ENCODE measurements at regions not wholly inside any gene's neighbourhood (a gene's known extent, or its start where the extent isn't known, plus 50 kb on each side); places are given as distances from the start of the nearest gene placed in this dataset.

DNA sequence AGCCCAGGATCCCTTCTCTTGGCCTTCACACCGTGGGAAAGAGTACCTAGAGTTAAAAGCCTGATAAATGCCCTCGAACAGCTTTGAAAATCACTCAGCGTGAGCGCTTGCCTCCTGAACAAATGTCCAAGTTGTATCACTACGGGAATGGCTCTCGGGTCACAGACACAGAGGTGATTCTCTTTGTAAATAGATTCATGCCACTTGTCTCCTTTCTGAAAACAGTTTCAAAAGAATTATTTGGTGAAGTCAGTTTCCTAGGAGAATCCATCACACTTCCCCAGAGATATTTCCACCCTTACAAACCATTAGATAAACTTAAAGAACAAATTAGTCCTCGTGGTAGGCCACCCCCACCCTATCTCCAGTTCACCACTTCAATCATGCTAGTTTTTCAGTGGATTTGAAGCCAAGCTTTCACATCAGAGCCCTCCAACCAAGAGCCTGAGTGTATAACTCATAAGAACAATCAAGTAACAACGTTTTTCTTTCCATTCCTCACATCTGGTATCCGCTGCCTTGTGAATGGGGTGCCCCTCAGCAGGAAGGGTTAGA, 132.9 kb downstream of the SLC30A10 start:
- POLR2A ChIA-PET (ENCODE audit: unreplicated experiment), result no interaction called here
- Histone ChIP-seq H2BK5ac (ENCODE audit: low read depth, low read length, poor library complexity, severe bottlenecking) (no peak overlapping the region), H2BK15ac (ENCODE audit: low read depth, low read length) (no peak overlapping the region), H3K14ac (replicated peaks; ENCODE audit: low read depth, low read length) (no peak overlapping the region), H4K20me1 (ENCODE audit: insufficient read depth, low read length) (no peaks in the 10 kb centered on the region), H3K23ac (ENCODE audit: low read depth, low read length) (no peak overlapping the region), H4K8ac (ENCODE audit: low read depth in 2 of 2, low read length in 2 of 2) (no peak overlapping the region), H3K18ac (ENCODE audit: low read depth, low read length) (no peak overlapping the region), H3K9me3 (ENCODE audit: control insufficient read depth, insufficient read depth, low read length) (no peaks in the 10 kb centered on the region), H2AFZ (replicated peaks; ENCODE audit: low read length, poor library complexity) (no peak overlapping the region), H3K4me2 (ENCODE audit: low read depth, low read length) (no peak overlapping the region), H4K5ac (ENCODE audit: low read depth, low read length) (no peak overlapping the region), H3K4me1 (ENCODE audit: control insufficient read depth, insufficient read depth, low read length) (peaks cover 4% of the 10 kb centered on the region; the same call in 1 of the 2 replicates), H3K36me3 (ENCODE audit: control insufficient read depth, insufficient read depth, low read length) (no peaks in the 10 kb centered on the region), H3K79me1 (ENCODE audit: low read depth in 1 of 2, low read length in 2 of 2) (no peaks in the 10 kb centered on the region), H3K27me3 (ENCODE audit: control insufficient read depth, insufficient read depth, low read length) (no peaks in the 10 kb centered on the region), H2AK5ac (ENCODE audit: low read depth, low read length) (no peak overlapping the region), H2BK120ac (ENCODE audit: low read depth, low read length) (no peak overlapping the region), H3K27ac (ENCODE audit: insufficient read depth, low read length) (no peak overlapping the region), H2BK20ac (ENCODE audit: low read depth, low read length) (no peak overlapping the region), H4K91ac (ENCODE audit: insufficient read depth, low read depth, low read length) (no peak overlapping the region), H3K4ac (ENCODE audit: low read depth, low read length) (no peak overlapping the region), H3K4me3 (ENCODE audit: insufficient read depth, low read depth, low read length) (no peak overlapping the region), H2AK9ac (replicated peaks; ENCODE audit: low read depth, low read length, poor library complexity) (no peak overlapping the region), H3K9ac (ENCODE audit: low read depth, low read length) (no peak overlapping the region), H3K56ac (ENCODE audit: extremely low read depth, insufficient read depth, low read length) (no peak overlapping the region), H3K9me1 (ENCODE audit: insufficient read depth, low read length) (no peaks in the 10 kb centered on the region; the same call in 1 of the 2 replicates)
- no TSS peak for BruUV-seq (replicated peaks)
- dilution Hi-C loops (cut with HindIII; ENCODE audit: low sequenced_read_pairs, unreplicated experiment) (no loop called here), intact Hi-C loops (cut with micrococcal nuclease) (no loop called here), in situ Hi-C loops (cut with MboI; ENCODE audit: low sequenced_read_pairs) (no loop called here)
- TF ChIP-seq MAFK (IDR thresholded peaks at IDR 0.05; ENCODE audit: low read depth, low read length), result no peak
- TF ChIP-seq CHD1 (IDR thresholded peaks at IDR 0.05; ENCODE audit: low read depth, low read length), result no peak
- TF ChIP-seq CEBPB (IDR thresholded peaks at IDR 0.05; ENCODE audit: low read depth, low read length), result no peak
- no peak for TF ChIP-seq RFX5 (IDR thresholded peaks at IDR 0.05; ENCODE audit: low read depth, low read length)
- no peak for TF ChIP-seq MXI1 (IDR thresholded peaks at IDR 0.05; ENCODE audit: borderline replicate concordance, low read depth, low read length)
- TF ChIP-seq RAD21 (IDR thresholded peaks at IDR 0.05; ENCODE audit: low read length), result no peak
- TF ChIP-seq, protein P1, sequence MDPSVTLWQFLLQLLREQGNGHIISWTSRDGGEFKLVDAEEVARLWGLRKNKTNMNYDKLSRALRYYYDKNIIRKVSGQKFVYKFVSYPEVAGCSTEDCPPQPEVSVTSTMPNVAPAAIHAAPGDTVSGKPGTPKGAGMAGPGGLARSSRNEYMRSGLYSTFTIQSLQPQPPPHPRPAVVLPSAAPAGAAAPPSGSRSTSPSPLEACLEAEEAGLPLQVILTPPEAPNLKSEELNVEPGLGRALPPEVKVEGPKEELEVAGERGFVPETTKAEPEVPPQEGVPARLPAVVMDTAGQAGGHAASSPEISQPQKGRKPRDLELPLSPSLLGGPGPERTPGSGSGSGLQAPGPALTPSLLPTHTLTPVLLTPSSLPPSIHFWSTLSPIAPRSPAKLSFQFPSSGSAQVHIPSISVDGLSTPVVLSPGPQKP (IDR thresholded peaks at IDR 0.05; ENCODE audit: borderline replicate concordance, low read depth, low read length), result no peak
- ATAC-seq (ENCODE audit: low read depth) (no peak), DNase-seq (no peak)
- CTCF ChIA-PET, result no interaction called here
- no CpG with 5 or more reads among the region's 9 CpGs for WGBS, 2 experiments (ENCODE audit: extremely low coverage in 2 of 2, insufficient read length in 1 of 2)
